ENCODE measurements at regions not wholly inside any gene's neighbourhood (a gene's known extent, or its start where the extent isn't known, plus 50 kb on each side); places are given as distances from the start of the nearest gene placed in this dataset.

GRCh38 chr5:172524573-172525021 is 70.3 kb upstream of the SH3PXD2B start:
- ChIA-PET SMC1A (ENCODE audit: uncharacterized antibody, unreplicated experiment) (interaction anchor here (0.6 kb wide), 1 partner anchor 1799 kb away, joined by 3 read pairs; no protein-coding TSS in a partner anchor), RAD21 (ENCODE audit: unreplicated experiment) (no interaction called here), CTCF (no interaction called here), POLR2A (no interaction called here)
- Histone ChIP-seq H3K27me3 (replicated peaks in 1 of 2; ENCODE audit: control insufficient read depth in 2 of 2, insufficient read depth in 2 of 2, low read length in 1 of 2) (no peaks in the 10 kb centered on the region), H3K9ac (ENCODE audit: control insufficient read depth, insufficient read depth, low read length) (no peak overlapping the region), H3K79me2 (ENCODE audit: control insufficient read depth, insufficient read depth, low read length) (no peaks in the 10 kb centered on the region), H3K4me2 (ENCODE audit: control insufficient read depth, insufficient read depth) (no peak overlapping the region), H2AFZ (ENCODE audit: control insufficient read depth, low read depth, low read length) (no peak overlapping the region), H3K4me3 (no peak overlapping the region), H3K4me1 (ENCODE audit: control insufficient read depth, insufficient read depth, low read length) (no peaks in the 10 kb centered on the region), H3K9me3 (replicated peaks; ENCODE audit: control insufficient read depth, insufficient read depth, low read length) (peaks cover 1% of the 10 kb centered on the region; the same call in 1 of the 3 replicates), H3K36me3 (ENCODE audit: control insufficient read depth in 2 of 2, insufficient read depth in 2 of 2, low read length in 1 of 2) (no peaks in the 10 kb centered on the region), H4K20me1 (ENCODE audit: control insufficient read depth, insufficient read depth) (no peaks in the 10 kb centered on the region), H3K27ac (ENCODE audit: control insufficient read depth, insufficient read depth) (no peak overlapping the region)
- intact Hi-C loops (cut with micrococcal nuclease; ENCODE audit: unreplicated experiment) (no loop called here), in situ Hi-C loops (cut with MboI) (no loop called here)
- no peak for FAIRE-seq
- TF ChIP-seq TCF12 (IDR thresholded peaks at IDR 0.05; ENCODE audit: low read depth, low read length), result no peak
- no peak for TF ChIP-seq BHLHE40 (IDR thresholded peaks at IDR 0.05; ENCODE audit: borderline replicate concordance in 1 of 2, low read depth in 2 of 2, low read length in 1 of 2)
- no peak for TF ChIP-seq PKNOX1 (IDR thresholded peaks at IDR 0.05)
- no peak for TF ChIP-seq HDAC6 (IDR thresholded peaks at IDR 0.05; ENCODE audit: unreplicated experiment)
- no peak for TF ChIP-seq GATAD2B (conservative IDR thresholded peaks at IDR 0.05; ENCODE audit: low read depth)
- no peak for ATAC-seq
- WGBS (ENCODE audit: insufficient coverage, insufficient replicate concordance, low lambda C conversion rate, missing lambda C conversion rate), result 27% methylated on average over 6 of the region's 6 CpGs
- DNase-seq (ENCODE audit: low read depth, low spot score), result no peak
- BruUV-seq (replicated peaks), result no TSS peak

GRCh38 chr5:172523146-172523745 is 68.9 kb upstream of the SH3PXD2B start:
- no TSS peak for BruUV-seq (replicated peaks)
- TF ChIP-seq CTCF (IDR thresholded peaks at IDR 0.05 in 2 of 3, conservative IDR thresholded peaks at IDR 0.05 in 1 of 3; ENCODE audit: control insufficient read depth in 2 of 3, extremely low read depth in 1 of 3, insufficient read depth in 1 of 3, low read depth in 3 of 3, low read length in 3 of 3), result no peak
- H3K4me3 ChIP-seq, result no peak overlapping the region
- DNase-seq (ENCODE audit: low read depth, low spot score), result no peak
- H3K36me3 ChIP-seq (ENCODE audit: control insufficient read depth in 2 of 2, insufficient read depth in 2 of 2, low read length in 1 of 2), result no peaks in the 10 kb centered on the region
- ChIA-PET CTCF (no interaction called here), SMC1A (ENCODE audit: uncharacterized antibody, unreplicated experiment) (no interaction called here), POLR2A (no interaction called here), RAD21 (ENCODE audit: unreplicated experiment) (no interaction called here)
- H3K27me3 ChIP-seq (replicated peaks in 1 of 2; ENCODE audit: control insufficient read depth in 2 of 2, insufficient read depth in 2 of 2, low read length in 1 of 2), result no peaks in the 10 kb centered on the region
- FAIRE-seq, result no peak
- H3K79me2 ChIP-seq (ENCODE audit: control insufficient read depth, insufficient read depth, low read length), result no peaks in the 10 kb centered on the region
- no peak for ATAC-seq
- H4K20me1 ChIP-seq (ENCODE audit: control insufficient read depth, insufficient read depth), result no peaks in the 10 kb centered on the region
- no peak overlapping the region for H3K27ac ChIP-seq (ENCODE audit: control insufficient read depth, insufficient read depth)
- in situ Hi-C loops (cut with MboI), result no loop called here
- peaks cover 1% of the 10 kb centered on the region; the same call in 1 of the 3 replicates for H3K9me3 ChIP-seq (replicated peaks; ENCODE audit: control insufficient read depth, insufficient read depth, low read length)
- H3K4me1 ChIP-seq (ENCODE audit: control insufficient read depth, insufficient read depth, low read length), result no peaks in the 10 kb centered on the region
- intact Hi-C loops (cut with micrococcal nuclease; ENCODE audit: unreplicated experiment), result no loop called here
- no peak overlapping the region for H2AFZ ChIP-seq (ENCODE audit: control insufficient read depth, low read depth, low read length)
- WGBS (ENCODE audit: insufficient coverage, insufficient replicate concordance, low lambda C conversion rate, missing lambda C conversion rate), result 59% methylated on average over 6 of the region's 6 CpGs
- H3K4me2 ChIP-seq (ENCODE audit: control insufficient read depth, insufficient read depth), result no peak overlapping the region
- no peak overlapping the region for H3K9ac ChIP-seq (ENCODE audit: control insufficient read depth, insufficient read depth, low read length)

All from GM12878 (cell line).